DMS53 (cell line): ENCODE measurements at regions not wholly inside any gene's neighbourhood (a gene's known extent, or its start where the extent isn't known, plus 50 kb on each side); places are given as distances from the start of the nearest gene placed in this dataset.
A peak's percentile ranks its signal among the peaks of the same experiment; 100 is the strongest.

ENCODE experiments used
- DNase-seq: peaks from one replicate; lab custom pipeline; 2025; lab: John Stamatoyannopoulos, UW

DNA sequence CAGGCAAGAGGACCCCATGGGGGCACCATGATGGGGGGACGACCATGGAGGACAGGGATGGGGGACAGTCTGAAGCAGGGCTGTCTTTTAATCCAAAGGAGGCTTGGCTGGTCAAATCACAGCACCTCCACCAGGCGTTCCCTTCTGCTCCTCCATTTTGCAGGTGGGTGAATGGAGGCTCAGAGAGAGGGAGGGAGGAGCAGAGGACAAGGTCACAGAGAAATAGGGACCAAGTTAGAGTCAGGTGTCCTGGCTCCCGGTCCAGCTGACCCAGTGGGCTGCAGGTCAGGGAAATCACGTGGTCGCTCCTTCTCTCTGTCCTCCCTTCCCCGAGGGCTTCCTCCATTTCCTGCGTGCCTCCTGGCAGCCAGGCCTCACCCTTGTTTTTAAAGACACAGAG, 156.4 kb upstream of the SMIM23 start:
- no peak for DNase-seq

DNA sequence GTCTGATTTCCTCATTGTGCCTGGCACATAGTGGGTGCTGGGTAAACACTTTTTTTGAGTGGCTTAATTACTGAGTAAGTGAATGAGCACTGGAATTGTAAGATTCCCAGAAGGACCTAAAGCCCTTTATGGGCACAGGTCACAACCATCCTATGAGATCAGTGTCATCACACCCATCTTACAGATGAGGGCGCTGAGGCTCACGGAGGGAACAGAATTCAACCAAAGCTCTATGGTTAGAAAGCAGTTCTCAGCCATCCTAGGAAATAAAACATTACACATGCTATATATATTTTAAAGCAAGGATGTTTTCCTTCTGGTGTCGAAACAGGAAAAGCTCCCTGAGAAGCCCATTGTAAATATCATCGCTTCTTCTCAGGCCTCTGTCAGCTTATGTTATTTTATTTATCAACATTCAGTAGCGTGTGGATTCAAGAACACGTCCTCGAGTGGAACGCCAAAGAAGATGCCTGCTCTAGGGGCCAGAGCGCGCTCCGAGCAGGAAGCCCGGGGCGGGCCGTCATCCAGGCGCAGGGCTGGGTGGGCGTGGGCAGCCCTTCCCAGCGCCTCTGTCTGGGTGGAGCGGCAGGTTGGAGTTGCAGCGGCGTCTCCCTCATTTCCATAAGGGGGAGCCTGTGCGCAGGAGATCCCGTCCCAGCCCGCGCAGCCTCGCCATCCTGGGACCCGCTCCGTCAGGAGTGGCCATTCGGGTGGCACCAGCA, 155.8 kb upstream of the SMIM23 start:
- peak; percentile 95 for DNase-seq

DNA sequence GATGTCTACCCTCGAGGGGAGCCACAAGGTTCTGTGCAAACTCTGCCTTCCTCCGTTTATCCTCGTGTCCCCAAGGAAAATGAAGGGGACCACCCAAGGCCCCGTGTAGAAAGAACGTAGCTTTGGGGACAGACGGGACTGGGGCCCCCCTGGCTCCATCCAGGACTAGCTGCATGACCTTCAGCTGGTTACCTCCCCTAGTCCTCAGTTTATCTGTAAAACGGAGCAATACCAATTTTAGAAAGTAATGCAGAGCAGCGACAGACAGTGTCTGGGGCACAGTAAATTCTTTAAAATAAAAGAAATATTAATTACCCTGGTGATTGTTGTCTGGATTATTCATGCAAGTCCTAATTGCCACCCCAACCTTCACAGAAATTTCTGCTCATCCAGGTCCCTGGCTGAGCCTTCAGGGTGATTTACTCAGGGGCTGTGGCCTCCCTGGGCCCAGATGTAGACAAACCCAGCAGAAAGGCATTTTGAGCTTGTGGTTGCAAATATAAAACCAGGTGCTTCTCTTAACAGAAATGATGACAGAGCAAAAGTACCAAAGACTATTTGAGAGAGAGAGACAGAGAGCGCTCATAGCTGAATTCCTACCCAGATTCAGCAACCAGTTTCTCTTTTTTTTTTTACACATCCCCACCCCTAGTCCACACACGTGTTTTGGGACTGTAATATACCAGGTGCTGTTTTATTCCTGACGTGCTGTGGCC, 155.1 kb upstream of the SMIM23 start:
- DNase-seq = peak; percentile 57

DNA sequence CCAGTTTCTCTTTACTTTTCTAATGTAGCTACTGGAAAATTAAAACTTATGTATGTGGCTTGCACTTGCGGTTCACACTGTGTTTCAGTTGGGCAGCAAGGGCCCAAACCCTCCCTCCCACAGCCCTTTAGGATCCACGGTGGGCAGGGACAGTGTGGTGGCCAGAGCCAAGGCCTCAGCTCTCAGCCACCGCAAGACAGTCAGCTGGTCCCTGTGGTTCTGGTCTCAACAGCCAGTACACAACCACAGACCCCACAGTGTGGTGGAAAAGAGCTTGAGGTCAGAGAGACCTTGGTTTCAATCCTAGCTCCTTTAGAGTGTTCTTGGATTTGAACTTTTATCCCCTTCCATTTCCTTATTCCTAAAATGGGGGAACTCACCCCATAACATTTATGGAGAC, 153.0 kb upstream of the SMIM23 start:
- no peak for DNase-seq

DNA sequence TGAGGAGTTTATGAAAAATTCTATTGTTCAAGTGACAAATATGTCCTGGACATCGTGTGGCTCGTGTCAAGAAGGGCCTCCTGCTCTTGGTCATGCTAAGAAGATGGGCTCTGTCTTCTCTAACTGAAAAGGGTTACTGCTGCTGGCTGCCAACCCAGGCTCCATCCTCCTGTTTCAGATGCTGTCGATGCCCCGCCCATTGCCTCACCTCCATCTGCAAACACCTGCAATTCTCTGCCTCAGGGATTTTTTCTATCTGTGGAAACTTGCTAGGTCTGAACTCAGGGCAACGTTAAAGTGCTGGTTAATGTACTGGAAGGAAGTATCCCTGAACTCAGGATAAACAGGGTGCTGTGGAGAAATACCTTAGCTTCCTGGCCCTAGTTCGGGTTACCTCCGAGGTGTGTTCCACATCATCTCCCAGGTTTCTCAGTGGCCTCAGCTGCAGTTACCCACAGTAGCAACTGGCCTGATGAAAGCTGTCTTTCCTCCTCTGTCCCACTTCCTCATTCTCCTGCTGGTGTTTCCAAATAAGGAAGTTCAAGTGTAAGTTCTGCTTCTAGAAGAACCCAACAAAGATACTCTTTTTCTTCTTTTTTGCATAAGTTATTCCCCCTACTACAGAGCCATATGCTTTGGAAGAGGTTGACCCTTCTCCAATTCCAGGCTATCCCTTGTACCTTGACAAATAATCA, 151.7 kb upstream of the SMIM23 start:
- peak; percentile 47 for DNase-seq

DNA sequence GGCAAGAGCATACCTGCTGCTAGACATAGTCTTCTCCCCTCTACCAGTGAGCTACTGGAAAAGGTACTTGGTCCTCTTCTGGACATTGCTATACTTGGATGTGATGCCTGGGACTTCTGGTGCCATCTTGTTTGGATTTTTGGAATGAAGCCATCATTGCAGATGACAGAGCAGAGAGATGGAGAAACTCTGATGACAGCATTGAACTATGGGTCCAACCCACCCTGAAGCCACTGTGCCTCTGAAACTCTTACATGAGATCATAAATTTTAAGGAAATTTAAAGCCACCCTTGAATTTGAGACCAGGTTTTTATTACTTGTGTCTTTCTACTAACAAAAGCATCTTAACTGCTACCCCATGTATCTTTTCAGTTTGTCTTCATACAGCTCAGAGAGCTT, 151.1 kb upstream of the SMIM23 start:
- no peak for DNase-seq

DNA sequence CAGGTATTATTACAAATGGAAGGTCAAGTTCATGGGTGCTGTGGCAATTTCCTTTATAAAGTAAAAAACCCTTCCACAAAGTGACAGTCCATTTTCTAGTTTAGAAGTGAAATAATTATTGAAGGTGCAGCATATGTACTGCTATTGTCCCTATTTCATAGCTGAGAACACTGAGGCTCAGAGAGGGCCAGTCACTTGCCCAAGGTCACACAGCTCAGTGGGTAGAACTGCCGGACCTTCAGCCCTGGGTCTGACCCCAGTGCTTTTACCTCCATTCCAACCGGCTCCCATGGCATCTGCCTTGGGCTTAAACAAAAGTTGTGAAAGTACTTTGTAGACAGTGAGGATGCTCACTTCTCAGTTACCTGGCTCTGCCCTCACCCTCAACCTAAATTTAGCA, 150.6 kb upstream of the SMIM23 start:
- no peak for DNase-seq

DNA sequence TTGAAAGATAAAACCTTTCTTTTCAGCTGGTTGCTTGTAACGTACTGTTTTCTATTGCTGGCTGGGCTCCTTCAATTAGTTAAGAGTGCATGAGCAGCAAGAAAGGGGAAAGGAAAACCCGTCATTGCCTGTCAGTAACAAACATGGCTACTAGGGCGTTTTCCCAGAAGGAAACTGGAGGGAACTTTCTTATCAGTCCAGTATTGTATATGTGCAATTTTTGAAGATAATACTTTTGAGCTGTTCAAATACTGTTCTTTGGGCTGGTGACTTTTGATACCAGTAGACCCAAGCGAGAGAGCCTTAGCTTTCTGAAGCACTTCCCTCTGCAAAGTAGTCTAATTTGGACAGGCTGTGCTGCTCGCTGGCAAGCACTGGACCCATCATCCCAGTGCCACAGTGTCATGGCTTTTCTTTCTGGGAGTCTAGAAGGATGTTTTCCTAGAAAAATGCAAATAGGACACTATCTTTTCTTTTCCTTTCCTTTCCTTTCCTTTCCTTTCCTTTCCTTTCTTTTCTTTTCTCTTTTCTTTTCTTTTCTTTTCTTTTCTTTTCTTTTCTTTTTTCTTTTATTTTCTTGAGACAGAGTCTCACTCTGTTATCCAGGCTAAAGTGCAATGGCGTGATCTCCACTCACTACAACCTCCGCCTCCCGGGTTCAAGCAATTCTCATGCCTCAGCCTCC, 149.9 kb upstream of the SMIM23 start:
- no peak for DNase-seq

DNA sequence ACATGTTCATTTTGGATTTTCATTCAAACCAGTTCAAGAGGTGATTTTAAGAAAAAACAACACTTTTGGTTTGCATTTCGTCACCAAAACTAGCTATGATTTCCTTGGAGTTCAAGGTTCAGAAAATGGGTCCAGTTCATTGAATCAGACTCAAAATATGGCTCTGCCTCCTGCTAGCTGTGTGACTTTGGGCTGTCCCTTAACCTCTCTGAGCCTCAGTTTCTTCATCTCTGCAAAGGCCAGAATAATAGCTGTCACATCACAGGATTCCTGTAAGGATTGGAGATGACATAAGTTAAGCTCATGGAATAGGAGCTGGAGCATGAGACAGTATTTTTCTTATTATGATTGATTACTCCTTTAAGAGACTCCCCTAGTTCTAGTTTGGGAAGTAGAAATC, 147.8 kb upstream of the SMIM23 start:
- DNase-seq = no peak

DNA sequence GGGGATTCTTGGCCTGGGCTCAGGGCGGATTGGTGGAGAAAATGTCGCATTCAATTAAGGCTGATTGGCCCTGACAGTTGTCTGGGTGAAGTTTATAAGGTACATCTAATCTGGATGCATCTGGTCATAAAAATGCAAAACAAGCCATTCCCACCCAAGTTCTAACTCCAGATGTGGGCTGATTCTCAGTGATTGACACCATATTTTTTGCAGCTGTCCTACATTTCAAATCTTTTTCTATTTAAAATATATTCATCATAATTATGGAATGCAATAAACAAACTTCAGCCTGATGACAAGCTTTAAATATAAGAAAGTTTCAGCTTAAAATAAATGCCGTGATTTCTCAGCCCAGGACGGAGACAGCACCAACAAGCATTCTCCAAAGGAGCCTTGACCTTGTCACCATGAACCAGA, 146.4 kb upstream of the SMIM23 start:
- DNase-seq = no peak

DNA sequence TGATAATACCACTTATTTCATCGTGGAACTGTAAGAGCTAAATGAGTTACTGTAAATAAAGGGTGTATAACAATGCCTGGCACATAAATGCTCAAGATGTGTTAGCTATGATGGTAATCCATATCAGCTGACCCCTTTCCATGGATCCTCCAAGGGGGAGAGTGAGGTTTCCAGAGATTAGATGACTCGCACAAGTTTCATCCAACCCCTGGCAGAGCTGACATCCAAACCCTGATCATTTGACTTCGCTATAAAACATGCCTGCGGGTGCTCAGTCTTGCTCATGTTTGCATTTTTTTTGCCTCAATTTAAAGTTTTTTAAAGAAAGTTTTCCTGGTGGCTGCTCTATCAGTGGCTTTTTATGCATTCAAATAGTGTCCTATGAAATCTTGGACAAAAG, 145.7 kb upstream of the SMIM23 start:
- DNase-seq = no peak

DNA sequence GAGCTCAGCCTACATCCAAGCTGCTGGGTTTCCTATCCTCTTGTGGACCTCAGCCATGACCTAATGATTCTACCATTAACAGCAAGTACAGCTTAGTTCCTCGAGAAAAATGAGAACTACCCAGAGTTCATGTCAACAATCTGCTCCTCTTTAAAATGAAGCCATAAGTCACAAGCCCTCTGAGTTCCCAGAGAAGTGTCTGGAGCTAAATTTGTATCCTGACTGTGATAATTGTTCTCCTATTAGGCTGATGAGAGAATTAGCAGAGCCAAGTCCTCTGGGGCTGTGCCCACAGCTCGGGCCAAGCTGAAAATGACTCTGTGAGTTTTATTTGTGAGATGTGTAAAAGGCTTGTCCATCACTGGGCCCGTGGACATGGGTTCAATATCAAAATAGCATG, 145.1 kb upstream of the SMIM23 start:
- no peak for DNase-seq

DNA sequence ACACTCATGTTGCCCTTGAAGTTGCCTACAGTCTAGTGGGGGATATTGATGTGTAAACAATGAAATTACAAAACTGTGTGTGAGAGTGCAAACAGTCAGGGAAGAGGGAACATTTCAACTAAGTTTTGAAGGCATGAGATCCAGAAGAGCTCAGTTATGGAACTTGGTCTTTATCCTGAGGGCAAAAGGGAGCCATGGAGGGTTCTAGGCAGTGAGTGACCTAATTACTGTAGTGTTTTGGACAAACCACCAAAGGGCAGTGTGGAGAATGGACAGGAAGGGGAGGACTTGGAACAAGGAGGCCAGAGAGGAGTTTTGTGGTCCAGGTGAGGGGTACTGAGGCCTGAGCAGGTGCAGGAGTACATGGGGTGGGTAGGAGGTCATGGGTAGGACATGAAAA, 143.7 kb upstream of the SMIM23 start:
- DNase-seq = no peak

DNA sequence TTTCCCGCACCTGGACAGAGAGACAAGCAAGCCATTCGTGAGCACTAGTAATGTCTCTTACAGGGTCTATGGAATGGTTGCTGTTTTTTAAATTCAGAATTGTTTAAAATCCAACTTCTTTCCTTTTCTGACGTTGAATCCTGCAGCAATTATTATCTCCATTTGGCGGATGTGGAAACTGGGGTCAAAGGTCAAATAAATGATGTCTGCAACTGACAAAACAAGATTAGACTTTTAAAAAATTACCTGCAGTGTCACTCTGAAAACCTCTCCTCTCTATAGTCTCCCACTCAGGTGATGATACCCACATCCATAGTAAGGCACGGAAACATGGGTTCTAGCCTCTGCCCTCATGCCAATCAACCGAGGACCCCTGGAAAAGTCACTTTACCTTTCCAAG, 142.7 kb upstream of the SMIM23 start:
- DNase-seq = no peak

DNA sequence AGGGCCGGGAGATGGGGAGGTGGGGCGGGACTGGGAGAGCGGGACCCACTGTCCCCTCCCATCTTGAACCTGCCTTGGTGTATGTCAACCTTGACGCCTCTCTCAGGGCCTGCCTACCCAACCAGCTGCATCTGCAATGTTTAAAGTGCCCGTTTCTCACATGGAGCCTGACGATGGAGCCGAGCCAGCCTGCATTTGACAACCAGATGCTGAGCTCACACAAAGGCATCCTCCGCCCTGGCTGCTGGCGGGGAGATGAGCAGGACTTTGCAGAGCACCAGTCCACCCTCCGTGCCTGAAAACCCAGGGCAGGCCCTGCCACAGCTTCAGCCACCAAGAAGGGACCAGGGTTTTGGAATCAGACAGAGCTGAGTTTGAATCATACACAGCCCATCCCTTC, 141.1 kb upstream of the SMIM23 start:
- no peak for DNase-seq

DNA sequence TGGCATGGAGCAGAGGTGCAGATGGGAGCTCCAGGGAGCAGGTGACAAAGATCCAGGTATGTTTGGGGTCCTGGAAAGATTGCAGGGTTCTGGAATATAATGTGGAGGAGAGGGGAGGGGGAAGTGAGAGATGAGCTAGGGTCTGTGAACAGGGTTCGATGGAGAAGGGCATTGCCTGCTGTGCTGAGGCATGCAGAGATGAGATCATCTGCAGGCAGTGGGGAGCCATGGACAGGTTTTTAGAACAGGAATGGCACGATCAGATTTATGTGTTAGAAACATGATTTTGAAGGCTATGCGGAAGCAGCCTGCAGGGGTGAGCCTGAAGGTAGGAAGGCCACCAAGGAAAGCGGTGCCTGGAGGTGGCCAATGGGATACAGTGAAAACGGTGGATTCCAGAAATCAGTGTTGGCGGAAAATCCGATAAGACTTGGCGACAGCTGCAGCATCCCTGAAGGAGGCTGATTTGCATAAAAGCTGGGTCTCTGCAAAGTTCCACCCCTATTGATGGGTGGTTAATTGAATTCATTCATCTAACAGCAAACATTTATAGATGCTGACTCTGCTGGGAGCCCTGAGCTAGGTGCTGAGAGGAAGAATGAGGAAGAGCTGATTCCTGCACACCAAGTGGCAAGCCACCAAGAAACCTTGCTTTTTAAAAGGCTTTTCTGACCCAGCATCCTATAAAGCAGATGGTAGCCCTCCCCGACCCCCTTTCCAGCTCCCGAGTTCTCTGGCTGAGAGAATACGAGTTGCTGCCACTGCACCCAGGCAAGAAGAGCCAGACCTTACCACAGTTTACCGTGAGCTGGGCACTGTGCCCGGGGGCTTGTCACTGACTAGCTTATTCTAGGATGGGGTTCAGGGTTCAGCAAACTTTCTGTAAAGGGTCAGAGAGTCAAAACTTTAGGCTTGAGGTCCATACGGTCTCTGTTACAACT, 139.2 kb upstream of the SMIM23 start:
- no peak for DNase-seq

DNA sequence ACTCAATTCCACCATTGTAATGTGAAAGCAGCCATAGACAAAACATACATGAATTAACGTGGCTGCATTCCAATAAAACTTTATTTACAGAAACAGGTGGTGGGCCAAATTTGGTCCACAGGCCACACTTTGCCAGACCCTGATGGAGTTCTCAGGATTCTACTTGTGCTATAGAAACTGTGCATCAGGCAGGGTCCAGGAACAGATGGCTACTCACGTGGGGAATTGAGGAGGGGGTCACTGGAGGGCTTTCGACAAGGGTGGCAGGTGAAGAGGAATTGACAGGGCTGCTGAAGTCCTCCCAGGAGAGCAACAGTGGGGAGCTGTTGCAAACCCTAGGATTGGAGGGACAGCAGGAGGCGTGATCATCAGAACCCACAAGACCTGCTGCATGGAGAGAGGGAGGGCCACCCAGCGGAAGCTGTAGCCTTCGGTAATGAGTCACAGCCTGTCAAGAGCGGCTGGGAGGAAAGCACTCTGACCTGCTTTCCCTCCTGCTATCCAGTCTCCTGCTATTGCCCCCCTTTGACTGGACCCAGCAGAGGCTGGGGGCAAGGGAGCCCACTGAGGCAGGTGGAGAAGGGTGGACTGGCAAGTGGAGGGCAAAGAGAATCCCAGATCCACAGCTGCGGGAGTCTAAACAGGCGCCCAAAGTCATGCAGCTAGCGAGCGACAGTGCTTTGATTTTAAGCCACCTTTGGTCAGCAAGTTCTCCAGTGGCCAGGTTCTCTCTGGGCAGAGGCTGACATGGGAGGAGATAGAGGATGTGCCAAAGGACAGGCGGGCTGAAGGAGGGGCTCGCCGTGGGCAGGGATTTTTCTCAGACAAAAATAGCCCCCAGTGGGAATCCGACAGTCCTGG, 138.3 kb upstream of the SMIM23 start:
- DNase-seq = peak; percentile 75

DNA sequence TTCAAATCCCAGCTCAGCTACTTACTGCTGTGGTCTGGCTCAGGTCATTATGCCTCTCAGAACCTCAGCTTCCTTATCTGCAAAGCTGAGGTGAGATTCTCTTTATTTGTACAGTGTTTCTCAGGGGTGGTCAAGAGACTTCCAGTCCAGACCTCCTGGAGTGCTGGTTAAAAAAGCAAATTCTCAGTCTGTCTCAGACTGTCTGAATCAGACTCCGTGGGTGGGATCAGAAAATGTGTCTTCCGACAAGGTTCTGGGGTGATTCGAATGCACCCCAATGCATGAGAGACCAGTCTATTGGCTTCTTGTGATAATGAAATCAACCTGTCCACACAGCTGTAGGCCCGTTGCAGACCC, 137.7 kb upstream of the SMIM23 start:
- no peak for DNase-seq

DNA sequence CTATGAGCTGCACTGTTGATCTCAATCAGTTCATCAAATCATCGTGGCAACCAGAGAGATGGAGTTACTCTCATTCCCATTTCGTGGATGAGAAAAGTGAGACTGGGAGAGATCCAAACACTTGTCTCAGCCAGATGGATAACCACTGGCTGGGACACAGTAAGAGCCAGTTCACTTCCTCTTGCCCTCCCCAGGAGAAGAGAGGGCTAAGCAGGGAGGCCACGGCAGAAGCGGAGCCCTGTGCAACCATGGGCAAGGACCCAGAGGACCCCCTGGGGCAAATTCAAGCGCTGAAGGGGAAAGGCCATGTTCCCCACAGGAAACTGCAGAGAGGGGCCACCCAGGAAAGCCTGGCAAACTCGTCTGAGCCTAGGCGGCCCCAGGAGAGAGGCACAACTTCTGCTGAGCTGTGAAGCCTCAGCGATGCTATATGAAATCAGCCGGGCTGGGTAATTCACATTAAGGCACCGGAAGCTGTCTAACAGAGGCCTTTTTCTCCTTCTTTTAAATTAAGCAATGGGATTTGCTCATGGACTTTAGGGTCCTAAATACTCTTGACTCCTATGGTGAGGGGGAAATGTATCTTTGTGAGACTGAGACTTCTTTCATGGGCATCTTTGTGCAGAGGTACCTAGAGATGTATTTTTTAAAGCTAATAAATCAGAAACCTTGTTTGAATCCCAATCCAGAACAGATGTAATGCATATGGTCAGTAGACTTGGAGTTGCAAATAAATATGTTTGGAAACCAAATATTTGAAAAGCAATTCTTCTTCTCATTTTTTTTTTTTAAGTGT, 137.1 kb upstream of the SMIM23 start:
- no peak for DNase-seq

DNA sequence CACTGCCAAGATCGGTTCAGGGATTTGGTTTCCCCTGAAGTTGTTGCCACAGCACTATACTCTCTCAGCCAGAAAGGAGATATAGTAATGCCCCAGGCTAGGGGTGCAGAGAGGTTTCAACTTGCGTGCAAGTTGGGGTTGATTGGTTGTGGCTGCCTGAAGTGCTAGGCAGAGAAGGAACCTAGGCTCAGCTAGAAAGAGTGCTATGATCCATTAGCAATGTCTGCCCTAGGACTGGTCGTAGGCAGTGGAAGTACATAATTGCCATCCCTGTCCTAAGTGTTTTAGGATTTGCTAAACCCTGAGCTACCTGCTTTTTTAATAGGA, 136.6 kb upstream of the SMIM23 start:
- DNase-seq = peak; percentile 12
